GM21367 (cell line): ENCODE measurements at regions not wholly inside any gene's neighbourhood (a gene's known extent, or its start where the extent isn't known, plus 50 kb on each side); places are given as distances from the start of the nearest gene placed in this dataset.
"Not testable (repeated sequence)": the region's sequence is repeated elsewhere in the genome, so short reads cannot be mapped to it uniquely, and the experiment has no call there.

Source experiments
- ATAC-seq: cut with Tn5 transposase; IDR thresholded peaks from one replicate; pipeline ENCODE4 v1.9.1; 2021; ENCODE audit not compliant: unreplicated experiment

DNA sequence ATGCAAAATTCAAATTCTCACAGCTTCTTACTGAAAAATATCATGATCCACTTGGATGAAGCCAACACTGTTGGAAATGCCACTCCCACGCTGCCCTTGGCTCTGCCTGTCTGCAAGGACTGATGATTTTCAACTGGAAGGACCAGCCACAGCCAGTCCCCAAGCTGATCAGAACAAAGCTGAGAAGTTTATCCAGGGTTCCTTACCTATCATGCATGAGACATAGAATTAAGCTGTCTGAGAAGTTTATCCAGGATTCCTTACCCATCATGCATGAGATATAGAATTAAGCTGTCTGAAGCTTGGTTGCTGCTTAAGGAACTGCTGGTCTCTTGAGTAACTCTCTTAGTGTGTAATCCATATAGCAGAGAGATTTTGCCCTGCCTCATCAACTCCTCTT lies 159.8 kb upstream of the TMEM260 start:
- ATAC-seq = no peak

DNA sequence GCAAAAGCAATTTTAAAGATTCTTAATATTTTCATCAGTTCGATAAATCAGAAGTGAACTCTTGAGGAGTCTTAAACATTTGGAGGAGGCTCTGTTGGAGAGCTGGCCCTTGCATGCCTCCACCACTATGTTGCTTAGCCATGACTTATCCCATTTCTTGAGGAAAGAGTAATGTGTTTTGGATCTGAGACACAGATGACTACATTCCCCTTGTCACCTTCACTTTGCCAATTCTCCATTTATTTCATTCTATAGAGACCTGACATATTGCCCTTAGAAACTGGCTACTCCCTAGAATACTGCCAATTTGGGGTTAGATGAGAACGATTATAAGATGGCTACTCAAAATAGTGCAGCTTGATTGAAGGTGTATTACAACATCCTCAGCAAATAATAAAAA lies 157.4 kb upstream of the TMEM260 start:
- ATAC-seq = no peak

GRCh38 chr14:56422703-56423213 lies 156.8 kb upstream of the TMEM260 start:
- ATAC-seq = no peak

GRCh38 chr14:56423544-56423943 lies 156.1 kb upstream of the TMEM260 start:
- no peak for ATAC-seq

DNA sequence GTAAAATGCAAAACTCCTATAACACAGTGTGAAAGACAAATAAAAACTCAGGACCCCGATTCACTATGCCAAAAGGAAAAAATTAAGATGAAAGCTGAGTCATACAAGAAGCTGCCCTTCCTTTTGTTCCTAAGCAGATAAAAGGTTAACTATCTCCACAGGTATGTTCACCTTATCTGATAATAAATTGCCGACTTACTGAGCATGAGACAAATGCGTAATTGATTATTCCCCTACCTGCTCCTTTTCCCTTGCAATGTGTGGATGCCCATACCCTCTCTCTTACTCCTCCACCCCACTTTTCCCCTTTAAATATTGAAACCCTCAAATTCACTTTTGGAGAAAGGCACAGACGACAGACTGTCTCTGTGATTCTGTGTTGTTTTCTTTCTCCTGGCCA lies 148.6 kb upstream of the TMEM260 start:
- ATAC-seq = no peak

DNA sequence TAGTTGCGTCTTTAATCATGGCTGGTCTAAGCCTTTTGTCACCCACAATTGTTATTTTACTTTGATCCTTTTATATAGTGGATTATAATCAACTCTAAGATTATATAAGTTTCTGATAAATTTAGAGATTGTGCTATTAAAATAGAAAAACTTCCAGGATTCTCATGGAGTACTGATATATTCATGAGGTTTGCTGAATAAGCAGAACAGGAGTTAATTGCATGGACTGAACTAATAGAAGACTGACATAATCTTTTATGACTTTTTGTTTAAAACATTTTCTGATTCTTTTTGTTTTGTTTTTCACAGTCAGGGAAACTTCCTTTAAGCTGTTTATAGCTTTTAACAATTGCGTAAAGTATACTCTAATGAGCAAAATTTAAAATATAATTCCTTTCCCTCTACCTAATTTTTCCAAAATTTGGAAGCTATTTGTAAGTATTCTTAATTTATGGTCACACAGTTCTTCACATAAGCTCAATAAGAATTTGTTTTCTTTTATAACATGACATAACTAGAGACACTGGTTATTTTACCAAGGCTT lies 129.9 kb upstream of the TMEM260 start:
- ATAC-seq = no peak

- no peak for ATAC-seq
These were observed 126.7 kb upstream of the TMEM260 start for GRCh38 chr14:56452940-56453339.

DNA sequence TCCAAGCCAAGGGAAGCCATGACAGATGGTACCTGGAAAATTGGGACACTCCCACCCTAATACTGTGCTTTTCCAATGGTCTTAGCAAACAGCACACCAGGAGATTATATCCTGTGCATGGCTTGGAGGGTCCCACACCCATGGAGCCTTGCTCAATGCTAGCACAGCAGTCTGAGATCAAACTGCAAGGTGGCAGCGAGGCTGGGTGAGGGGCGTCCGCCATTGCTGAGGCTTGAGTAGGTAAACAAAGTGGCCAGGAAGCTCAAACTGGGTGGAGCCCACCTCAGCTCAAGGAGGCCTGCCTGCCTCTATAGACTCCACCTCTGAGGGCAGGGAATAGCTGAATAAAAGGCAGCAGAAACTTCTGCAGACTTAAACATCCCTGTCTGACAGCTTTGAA lies 124.9 kb upstream of the TMEM260 start:
- ATAC-seq = not testable (repeated sequence)

DNA sequence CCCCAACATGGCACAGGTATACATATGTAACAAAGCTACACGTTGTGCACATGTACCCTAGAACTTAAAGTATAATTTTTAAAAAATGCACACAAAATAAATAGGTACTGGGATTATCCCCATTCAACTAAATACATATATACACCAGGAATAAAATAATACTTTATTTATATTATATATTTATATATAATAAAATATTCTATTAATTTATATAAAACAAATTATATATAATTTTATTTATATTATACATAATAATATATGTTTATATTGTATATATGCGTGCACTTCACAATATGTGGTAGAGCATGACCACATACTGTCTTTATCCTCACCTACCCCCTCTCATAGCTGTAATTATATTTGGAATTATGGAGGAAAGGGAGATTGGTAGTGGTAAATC lies 119.1 kb upstream of the TMEM260 start:
- no peak for ATAC-seq

GRCh38 chr14:56461276-56462275 lies 118.0 kb upstream of the TMEM260 start:
- ATAC-seq = no peak

GRCh38 chr14:56463271-56463890 lies 116.2 kb upstream of the TMEM260 start:
- no peak for ATAC-seq

- no peak for ATAC-seq
These were observed 108.5 kb upstream of the TMEM260 start for GRCh38 chr14:56471056-56471455.

DNA sequence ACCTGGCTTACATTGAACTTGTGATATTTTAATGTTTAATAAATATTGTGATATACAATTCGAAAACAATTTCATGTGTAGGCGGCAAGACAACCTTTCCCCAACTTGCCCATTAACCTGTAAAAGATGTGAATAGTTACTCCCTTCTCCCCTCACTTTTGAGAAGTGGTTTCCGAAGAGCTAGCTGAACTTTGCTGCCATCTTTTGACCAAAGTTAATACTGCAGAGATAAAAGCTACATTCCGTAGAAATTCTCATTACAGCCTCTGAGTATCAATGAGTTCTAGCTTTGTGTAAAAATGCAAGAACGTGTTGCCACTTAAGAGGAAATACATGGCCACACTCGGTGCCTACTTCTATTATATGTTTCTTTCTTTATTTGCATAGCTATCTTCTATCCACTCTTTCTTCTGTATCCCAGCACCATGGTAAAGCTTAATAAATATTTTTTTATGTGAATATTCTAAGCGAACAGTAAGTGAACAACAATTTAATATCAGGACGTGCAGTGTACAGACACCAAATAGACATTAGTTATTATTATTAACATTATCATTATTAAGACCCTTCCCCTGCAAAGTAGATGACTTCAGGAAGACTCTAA lies 105.1 kb upstream of the TMEM260 start:
- ATAC-seq = no peak

DNA sequence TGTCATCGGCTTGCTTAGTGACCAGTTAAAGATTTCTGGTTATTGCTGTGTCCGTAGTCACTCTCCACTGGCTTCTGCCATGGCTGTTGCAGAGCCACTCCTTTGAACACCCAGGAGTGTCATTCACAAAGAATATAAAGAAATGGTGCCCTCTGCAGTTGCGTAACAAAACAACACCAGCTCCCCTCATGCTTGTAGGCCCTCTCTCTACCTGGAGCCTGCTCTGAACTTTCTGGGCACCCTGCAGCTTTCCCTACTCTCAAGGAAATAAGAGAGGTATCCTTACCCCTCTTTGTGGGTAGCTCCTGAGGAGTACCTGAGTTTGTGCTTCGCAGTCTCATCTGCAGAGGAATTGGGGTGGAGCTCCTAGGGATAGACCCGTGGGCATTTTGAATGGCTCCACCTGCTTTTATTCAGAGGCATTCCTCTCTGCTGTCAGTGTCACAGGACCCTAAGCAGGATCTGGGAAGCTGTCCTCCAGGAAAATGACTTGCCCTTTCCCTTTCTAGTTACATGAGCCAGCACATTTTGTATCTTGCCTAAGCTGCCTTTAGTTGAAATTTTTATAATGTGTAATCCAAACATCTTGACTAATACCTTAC lies 97.2 kb upstream of the TMEM260 start:
- no peak for ATAC-seq

DNA sequence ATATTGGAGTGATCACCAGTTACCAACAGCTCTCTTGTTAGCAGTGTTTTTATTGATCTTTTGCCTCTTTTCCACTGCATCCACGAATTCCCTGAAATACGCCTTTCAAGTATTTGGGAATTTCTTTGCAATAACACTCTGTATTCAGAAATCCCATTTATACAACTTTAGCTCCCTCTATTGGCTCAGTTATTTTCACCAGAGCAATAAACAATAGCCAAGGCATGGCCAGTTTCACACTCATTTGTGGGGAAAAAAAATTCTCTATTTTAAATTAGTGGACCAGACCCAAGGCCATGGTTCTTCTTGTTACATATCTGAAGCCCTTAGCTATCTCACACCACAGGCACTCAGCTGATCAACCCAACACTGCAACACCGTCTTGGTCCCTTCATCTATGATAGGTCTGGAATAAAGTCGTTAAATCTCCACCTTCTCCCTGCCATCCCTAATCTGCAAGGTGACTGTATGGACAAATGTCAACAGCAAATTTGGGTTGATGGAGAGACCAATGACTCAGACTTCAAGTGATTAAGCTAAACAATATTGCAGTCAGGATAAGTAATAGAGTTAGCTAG lies 92.4 kb upstream of the TMEM260 start:
- ATAC-seq = no peak

DNA sequence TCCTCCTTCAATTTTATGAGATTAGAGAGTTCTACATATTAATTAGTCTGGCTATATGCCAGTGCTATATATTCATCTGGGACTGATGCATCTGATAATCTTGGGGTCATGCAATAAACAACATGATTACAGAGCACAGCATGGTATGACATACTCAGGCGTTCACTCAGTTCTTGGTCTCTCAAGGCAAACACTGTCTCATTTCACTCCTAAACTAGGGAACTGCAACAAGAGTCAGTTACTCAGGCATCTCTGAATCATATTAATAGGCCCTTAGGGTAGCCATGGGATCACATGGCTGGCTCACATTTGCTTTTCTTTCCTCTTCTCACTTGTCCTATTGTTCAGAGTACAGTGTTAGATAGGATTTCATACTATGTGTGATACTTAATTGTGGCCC lies 91.8 kb upstream of the TMEM260 start:
- no peak for ATAC-seq

DNA sequence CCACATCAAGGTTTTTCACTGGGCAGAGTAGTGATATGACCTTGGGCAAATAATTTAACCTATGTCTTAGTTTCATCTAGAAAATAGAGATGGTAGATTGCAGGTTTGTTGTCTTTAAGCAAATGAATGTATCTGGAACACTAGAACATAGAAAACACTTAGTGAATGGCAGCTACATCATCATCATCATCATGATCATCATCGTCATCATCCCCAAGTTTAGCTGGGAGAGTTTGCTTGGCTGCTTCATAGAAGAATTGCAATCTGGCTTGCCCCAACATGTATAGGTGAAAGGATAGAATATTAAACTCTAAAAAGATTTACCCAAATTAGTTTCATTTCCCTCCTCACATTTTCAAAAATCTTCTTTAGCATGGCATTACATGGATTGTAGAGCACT lies 91.3 kb upstream of the TMEM260 start:
- ATAC-seq = no peak

DNA sequence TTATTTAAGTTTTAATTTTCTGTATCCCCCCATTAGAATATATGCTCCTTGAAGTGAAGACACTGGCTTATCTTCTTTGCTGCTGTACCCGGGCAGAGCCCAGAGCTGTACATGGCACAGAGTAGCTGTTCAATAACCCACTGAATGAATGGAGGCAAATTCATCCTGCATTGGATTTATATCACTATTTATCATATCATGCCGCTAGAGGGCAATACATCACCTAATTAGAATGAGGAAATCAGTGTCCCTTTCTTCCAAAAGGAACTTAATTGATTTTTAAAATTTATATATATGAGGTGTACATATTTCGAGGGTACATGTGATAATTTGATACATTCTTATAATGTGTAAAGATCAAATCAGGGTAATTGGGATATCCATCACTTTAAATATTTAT lies 89.2 kb upstream of the TMEM260 start:
- ATAC-seq = no peak

DNA sequence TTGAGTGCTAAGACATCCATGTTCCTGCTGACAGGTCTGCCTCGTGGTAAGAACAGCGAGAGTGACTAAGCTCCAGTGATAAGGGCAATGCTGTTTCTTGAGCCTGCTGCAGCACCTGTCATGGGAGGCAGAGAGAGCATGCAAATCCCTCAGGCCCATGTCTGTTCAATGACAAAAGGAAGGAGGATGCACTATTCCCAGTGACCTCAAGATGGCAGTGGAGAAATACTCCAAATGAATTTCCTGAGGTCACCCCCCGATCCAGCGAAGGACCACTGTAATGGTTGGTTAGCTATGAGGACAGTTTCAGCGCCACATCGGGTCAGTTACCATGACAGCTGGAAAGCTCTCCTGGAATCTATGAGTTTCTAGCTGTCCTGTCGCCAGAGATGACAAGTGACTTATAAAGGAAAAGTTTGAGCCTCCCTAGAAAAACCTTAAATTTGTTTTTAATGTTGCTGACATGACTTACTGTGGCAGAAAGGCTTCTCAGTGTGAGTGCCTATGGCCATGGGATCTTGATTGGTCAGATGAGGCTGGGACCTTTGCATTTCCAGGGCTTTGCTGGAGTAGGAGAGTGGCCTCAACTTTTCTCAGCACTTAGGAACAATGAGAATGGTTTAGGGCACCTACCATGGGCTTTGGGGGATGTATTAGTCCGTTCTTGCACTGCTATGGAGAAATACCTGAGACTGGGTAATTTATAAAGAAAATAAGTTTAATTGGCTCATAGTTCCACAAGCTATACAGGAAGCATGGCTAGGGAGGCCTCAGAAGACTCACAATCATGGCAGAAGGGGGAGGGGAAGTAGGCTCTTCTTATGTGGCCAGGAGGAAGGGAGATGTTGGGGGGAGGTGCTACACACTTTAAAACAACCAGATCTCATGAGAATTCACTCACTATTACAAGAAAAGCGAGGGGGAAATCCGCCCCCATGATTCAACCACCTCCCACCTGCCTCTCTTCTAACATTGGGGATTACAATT lies 88.0 kb upstream of the TMEM260 start:
- peak; percentile 70 for ATAC-seq
